GM23338 (cell line): ENCODE measurements at regions not wholly inside any gene's neighbourhood (a gene's known extent, or its start where the extent isn't known, plus 50 kb on each side); places are given as distances from the start of the nearest gene placed in this dataset.

ENCODE experiments used
- ATAC-seq: fragments of 200-7000 bp; cut with Tn5 transposase; 3 replicates; pipeline ENCODE4 v1.9.1; 2020
- DNase-seq: peaks from one replicate; pipeline ENCODE4 v3.0.0-alpha.2; 2015; ENCODE audit warnings: low spot score
- H2AFZ ChIP-seq: fragments of 200-600 bp; sonication (generic); 2 replicates; pipeline ENCODE4 v1.8.0; 2016; ENCODE audit warnings: antibody characterized with exemption, mild to moderate bottlenecking, moderate library complexity
- H3F3A ChIP-seq: fragments of 200-600 bp; sonication (generic); replicated peaks from 2 replicates; pipeline ENCODE4 v1.8.0; 2017; ENCODE audit warnings: antibody characterized with exemption, mixed run types, low read depth
- H3K27ac ChIP-seq: fragments of 200-600 bp; sonication (generic); 2 replicates; pipeline ENCODE4 v1.6.1; 2016; ENCODE audit warnings: low read depth
- H3K27me3 ChIP-seq: fragments of 200-600 bp; sonication (generic); 2 replicates; pipeline ENCODE4 v1.8.0; 2016; ENCODE audit warnings: mild to moderate bottlenecking, mixed run types, moderate library complexity; ENCODE audit not compliant: insufficient read depth
- H3K36me3 ChIP-seq: fragments of 200-600 bp; sonication (generic); 2 replicates; pipeline ENCODE4 v1.8.0; 2016; ENCODE audit warnings: mild to moderate bottlenecking; ENCODE audit not compliant: insufficient read depth
- H3K4me1 ChIP-seq: fragments of 200-600 bp; sonication (generic); 2 replicates; pipeline ENCODE4 v1.8.0; 2016; ENCODE audit warnings: mild to moderate bottlenecking, moderate library complexity; ENCODE audit not compliant: insufficient read depth
- H3K4me2 ChIP-seq: fragments of 200-600 bp; sonication (generic); 2 replicates; pipeline ENCODE4 v1.7.1; 2017; ENCODE audit warnings: mixed run types
- H3K4me3 ChIP-seq: fragments of 200-600 bp; sonication (generic); 2 replicates; pipeline ENCODE4 v1.6.1; 2016; ENCODE audit warnings: mixed run types
- H3K79me2 ChIP-seq: fragments of 200-600 bp; sonication (generic); replicated peaks from 2 replicates; pipeline ENCODE4 v1.8.0; 2017; ENCODE audit warnings: mild to moderate bottlenecking; ENCODE audit not compliant: insufficient read depth
- H3K9me2 ChIP-seq: fragments of 200-600 bp; sonication (generic); 2 replicates; pipeline ENCODE4 v1.8.0; 2017; ENCODE audit not compliant: insufficient read depth
- H4K20me1 ChIP-seq: fragments of 200-600 bp; sonication (generic); replicated peaks from 2 replicates; pipeline ENCODE4 v1.8.0; 2017; ENCODE audit warnings: mild to moderate bottlenecking; ENCODE audit not compliant: insufficient read depth
- H3K27ac Mint-ChIP-seq: 2 replicates; pipeline ENCODE4 v1.8.0; 2020; ENCODE audit warnings: inconsistent platforms, mild to moderate bottlenecking, moderate library complexity, mixed read lengths
- H3K27me3 Mint-ChIP-seq: 3 replicates; pipeline ENCODE4 v1.8.0; 2022; ENCODE audit warnings: low read depth, mild to moderate bottlenecking, moderate library complexity, mixed read lengths, inconsistent platforms; ENCODE audit not compliant: insufficient read depth, poor library complexity
- H3K36me3 Mint-ChIP-seq: 3 replicates; pipeline ENCODE4 v1.8.0; 2021; ENCODE audit warnings: low read depth, mild to moderate bottlenecking, inconsistent platforms, moderate library complexity, mixed read lengths
- H3K4me1 Mint-ChIP-seq: 3 replicates; pipeline ENCODE4 v1.8.0; 2020; ENCODE audit warnings: mild to moderate bottlenecking, inconsistent platforms, mixed read lengths
- H3K4me3 Mint-ChIP-seq: 3 replicates; pipeline ENCODE4 v1.8.0; 2021; ENCODE audit warnings: moderate library complexity, mild to moderate bottlenecking, inconsistent platforms, mixed read lengths
- H3K9me3 Mint-ChIP-seq: 3 replicates; pipeline ENCODE4 v1.8.0; 2020; ENCODE audit warnings: moderate library complexity, mild to moderate bottlenecking, inconsistent platforms, mixed read lengths
- CREB1 ChIP-seq: fragments of 250-450 bp; sonication (Bioruptor Pico); IDR thresholded peaks from 2 replicates; pipeline ENCODE4 v1.5.0; 2020; ENCODE audit warnings: low read depth, mild to moderate bottlenecking, moderate library complexity
- EZH2 ChIP-seq: fragments of 200-600 bp; sonication (generic); IDR thresholded peaks from one replicate; pipeline ENCODE4 v1.8.0; 2017; ENCODE audit warnings: antibody characterized with exemption, mild to moderate bottlenecking, low read depth; ENCODE audit not compliant: unreplicated experiment
- EZH2phosphoT487 ChIP-seq: fragments of 200-600 bp; sonication (generic); IDR thresholded peaks from one replicate; pipeline ENCODE4 v1.8.1; 2018; ENCODE audit warnings: antibody characterized with exemption; ENCODE audit not compliant: unreplicated experiment
- JUNB ChIP-seq: IDR thresholded peaks from one replicate; pipeline ENCODE4 v1.6.1; 2016; ENCODE audit warnings: antibody characterized with exemption; ENCODE audit not compliant: unreplicated experiment
- POLR2AphosphoS5 ChIP-seq: IDR thresholded peaks from 2 replicates; pipeline ENCODE4 v1.6.1; 2016; ENCODE audit warnings: antibody characterized with exemption, low read depth
- ZNF331 ChIP-seq: fragments of 250-450 bp; sonication (Bioruptor Pico); IDR thresholded peaks from 2 replicates; pipeline ENCODE4 v1.5.0; 2020; ENCODE audit warnings: low read depth, mild to moderate bottlenecking, moderate library complexity
- ZNF462 ChIP-seq: fragments of 250-450 bp; sonication (Bioruptor Pico); IDR thresholded peaks from 2 replicates; pipeline ENCODE4 v1.5.0; 2020; ENCODE audit warnings: mild to moderate bottlenecking, moderate library complexity
- TF ChIP-seq, protein P1 (sequence below): IDR thresholded peaks from one replicate; pipeline ENCODE4 v1.6.1; 2018; ENCODE audit warnings: antibody characterized with exemption; ENCODE audit not compliant: unreplicated experiment

DNA sequence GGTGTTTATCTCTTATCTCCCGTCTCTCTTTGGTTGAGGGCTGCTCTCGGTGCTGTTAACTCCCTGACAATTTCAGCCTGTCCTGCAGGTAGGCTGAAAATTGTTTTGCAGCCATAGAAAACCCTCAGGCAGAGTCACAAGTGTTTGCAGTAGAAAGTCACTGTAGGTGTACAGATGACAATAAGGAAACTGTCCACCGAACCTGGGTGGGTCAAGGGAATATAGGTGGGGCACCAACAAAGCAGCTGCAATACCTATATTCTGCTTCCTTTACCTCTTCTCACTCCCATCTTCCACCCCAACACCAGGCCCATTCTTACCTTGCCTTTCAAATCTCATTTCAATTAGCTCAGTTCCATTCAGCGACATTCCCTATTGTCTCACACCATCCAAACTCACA, 381.8 kb downstream of the PPP1R2C start:
- Mint-ChIP-seq H3K4me1 (no peaks in the 10 kb centered on the region), H3K9me3 (no peaks in the 10 kb centered on the region), H3K36me3 (no peaks in the 10 kb centered on the region; the same call in 2 of the 3 replicates), H3K27me3 (peaks cover 1% of the 10 kb centered on the region), H3K27ac (no peak overlapping the region), H3K4me3 (no peak overlapping the region)
- no peak for DNase-seq
- Histone ChIP-seq H2AFZ (no peak overlapping the region), H4K20me1 (no peaks in the 10 kb centered on the region), H3K79me2 (no peaks in the 10 kb centered on the region), H3K9me2 (no peaks in the 10 kb centered on the region), H3K4me3 (no peak overlapping the region), H3K36me3 (no peaks in the 10 kb centered on the region), H3K4me1 (no peaks in the 10 kb centered on the region), H3F3A (no peaks in the 10 kb centered on the region), H3K27ac (no peak overlapping the region), H3K27me3 (no peaks in the 10 kb centered on the region), H3K4me2 (no peak overlapping the region)
- no peak for ATAC-seq
- TF ChIP-seq CREB1 (CRISPR knock-in tag) (no peak), ZNF331 (no peak), POLR2AphosphoS5 (no peak), JUNB (no peak), ZNF462 (CRISPR knock-in tag) (no peak), EZH2 (no peak), EZH2phosphoT487 (no peak)
- TF ChIP-seq, protein P1, sequence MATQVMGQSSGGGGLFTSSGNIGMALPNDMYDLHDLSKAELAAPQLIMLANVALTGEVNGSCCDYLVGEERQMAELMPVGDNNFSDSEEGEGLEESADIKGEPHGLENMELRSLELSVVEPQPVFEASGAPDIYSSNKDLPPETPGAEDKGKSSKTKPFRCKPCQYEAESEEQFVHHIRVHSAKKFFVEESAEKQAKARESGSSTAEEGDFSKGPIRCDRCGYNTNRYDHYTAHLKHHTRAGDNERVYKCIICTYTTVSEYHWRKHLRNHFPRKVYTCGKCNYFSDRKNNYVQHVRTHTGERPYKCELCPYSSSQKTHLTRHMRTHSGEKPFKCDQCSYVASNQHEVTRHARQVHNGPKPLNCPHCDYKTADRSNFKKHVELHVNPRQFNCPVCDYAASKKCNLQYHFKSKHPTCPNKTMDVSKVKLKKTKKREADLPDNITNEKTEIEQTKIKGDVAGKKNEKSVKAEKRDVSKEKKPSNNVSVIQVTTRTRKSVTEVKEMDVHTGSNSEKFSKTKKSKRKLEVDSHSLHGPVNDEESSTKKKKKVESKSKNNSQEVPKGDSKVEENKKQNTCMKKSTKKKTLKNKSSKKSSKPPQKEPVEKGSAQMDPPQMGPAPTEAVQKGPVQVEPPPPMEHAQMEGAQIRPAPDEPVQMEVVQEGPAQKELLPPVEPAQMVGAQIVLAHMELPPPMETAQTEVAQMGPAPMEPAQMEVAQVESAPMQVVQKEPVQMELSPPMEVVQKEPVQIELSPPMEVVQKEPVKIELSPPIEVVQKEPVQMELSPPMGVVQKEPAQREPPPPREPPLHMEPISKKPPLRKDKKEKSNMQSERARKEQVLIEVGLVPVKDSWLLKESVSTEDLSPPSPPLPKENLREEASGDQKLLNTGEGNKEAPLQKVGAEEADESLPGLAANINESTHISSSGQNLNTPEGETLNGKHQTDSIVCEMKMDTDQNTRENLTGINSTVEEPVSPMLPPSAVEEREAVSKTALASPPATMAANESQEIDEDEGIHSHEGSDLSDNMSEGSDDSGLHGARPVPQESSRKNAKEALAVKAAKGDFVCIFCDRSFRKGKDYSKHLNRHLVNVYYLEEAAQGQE: no peak
